EH (cell line): ENCODE measurements at regions not wholly inside any gene's neighbourhood (a gene's known extent, or its start where the extent isn't known, plus 50 kb on each side); places are given as distances from the start of the nearest gene placed in this dataset.
"Not testable (repeated sequence)": the region's sequence is repeated elsewhere in the genome, so short reads cannot be mapped to it uniquely, and the experiment has no call there.

Source experiments
- DNase-seq: peaks from one replicate; pipeline ENCODE4 v3.0.0-alpha.2; 2015; ENCODE audit warnings: low read depth

DNA sequence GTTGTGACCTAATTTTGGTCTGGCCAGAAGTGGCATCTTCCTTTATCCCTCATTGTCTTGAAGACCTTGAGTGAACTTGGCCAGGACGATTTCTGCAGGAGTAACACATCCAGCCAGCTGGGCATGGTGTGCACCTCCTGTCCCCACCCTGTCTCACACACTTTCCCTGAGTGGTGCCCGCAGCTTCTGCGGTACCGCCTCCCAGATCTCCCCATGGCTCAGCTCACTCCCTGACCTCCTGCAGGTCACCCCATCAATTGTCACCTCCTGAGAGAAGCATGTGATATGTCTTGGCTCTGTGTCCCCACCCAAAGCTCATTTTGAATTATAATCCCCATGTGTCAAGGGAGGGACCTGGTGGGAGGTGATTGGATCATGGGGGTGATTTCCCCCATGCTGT, 50.2 kb upstream of the TP53I11 start:
- DNase-seq: no peak

DNA sequence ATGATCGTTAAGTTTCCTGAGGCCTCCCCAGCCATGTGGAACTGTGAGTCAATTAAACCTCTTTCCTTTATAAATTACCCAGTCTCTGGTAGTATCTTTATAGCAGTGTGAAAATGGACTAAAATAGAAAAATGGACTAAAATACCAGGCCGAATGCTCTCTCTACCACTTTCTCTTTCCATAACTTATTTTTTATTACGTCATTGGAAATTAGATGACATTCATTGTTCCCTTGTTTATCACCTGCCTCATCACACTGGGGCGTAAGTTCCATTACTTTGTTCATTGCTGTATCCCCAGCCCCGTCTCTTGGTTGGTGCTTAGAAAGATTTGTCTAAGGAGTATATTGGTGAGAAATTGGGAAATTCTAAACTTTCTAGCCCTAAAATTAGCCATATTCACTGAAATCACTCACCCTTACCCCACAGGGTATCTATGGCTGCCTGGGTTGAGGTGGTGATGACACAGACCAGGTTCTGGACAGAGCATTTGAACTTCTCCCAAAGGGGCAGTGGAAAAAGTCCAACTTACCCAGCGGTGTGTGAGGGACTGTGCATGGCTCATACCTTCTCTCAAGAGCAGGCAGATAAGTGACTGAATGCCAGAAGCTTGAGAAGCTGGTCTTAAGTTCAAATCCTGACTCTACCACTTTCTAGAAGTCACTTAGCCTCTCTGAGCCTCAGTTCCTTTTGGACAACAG, 50.9 kb upstream of the TP53I11 start:
- no peak for DNase-seq

DNA sequence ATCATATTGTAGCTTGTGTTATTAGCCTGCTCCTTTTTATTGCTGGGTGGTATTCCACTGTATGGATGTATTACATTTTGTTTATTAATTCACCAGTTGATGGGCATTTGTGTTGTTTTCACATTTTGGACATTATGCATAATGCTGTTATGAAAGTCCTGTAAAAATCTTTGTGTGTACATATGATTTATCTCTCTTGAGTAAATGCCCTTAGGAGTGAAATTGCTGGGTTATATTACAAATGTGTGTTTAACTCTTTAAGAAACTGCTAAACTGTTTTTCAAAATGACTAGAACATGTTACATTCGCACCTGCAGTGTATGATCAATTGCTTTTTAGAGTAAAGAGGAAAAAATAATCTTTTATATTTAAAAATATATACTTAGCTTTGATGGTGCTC, 54.4 kb upstream of the TP53I11 start:
- no peak for DNase-seq

DNA sequence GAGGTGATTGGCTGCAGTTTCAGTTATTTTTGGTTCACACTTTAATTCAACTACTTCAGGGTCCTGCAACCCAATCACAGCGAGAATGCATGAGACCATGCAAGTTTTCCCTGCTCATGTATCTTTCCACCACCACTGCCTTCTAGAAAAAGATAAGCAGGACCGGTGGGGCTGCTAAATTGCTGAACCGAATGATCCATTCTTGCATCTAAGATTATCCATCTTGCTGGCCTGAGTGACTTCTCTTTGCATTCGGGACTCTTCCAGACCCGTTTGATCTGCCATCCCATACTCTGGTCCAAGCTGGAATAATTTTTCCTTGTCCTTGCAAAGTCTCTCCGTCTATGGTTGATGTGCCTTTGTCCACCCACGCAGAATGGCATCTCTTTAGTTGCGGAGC, 56.3 kb upstream of the TP53I11 start:
- DNase-seq: no peak

DNA sequence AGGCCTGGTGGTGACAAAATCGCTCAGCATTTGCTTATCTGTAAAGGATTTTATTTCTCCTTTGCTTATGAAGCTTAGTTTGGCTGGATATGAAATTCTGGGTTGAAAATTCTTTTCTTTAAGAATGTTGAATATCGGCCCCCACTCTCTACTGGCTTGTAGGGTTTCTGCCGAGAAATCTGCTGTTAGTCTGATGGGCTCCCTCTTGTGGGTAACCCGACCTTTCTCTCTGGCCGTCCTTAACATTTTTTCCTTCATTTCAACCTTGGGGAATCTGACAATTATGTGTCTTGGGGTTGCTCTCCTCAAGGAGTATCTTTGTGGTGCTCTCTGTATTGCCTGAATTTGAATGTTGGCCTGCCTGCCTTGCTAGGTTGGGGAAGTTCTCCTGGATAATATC, 65.3 kb upstream of the TP53I11 start:
- not testable (repeated sequence) for DNase-seq

DNA sequence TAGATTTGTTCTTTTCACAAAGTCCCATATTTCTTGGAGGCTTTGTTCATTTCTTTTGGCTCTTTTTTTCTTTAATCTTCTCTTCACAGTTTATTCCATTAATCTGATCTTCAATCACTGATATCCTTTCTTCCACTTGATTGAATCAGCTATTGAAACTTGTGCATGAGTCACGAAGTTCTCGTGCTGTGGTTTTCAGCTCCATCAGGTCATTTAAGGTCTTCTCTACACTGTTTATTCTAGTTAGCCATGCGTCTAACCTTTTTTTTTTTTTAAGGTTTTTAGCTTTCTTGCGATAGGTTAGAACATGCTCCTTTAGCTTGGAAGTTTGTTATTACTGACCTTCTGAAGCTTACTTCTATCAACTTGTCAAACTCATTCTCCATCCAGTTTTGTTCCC, 65.8 kb upstream of the TP53I11 start:
- not testable (repeated sequence) for DNase-seq

DNA sequence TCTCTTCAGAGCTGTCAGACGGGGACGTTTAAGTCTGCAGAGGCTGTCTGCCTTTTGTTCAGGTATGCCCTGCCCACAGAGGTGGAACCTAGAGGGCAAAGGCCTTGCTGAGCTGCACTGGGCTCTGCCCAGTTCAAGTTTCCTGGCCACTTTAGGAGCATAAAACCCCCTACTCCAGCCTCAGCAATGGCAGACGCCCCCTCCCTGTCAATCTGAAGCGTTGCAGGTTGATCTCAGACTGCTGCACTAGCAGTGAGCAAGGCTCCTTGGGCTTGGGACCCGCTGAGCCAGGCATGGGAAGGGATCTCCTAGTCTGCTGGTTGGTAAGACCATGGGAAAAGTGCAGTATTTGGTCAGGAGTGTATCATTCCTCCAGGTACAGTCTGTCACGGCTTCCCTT, 66.6 kb upstream of the TP53I11 start:
- DNase-seq: no peak

DNA sequence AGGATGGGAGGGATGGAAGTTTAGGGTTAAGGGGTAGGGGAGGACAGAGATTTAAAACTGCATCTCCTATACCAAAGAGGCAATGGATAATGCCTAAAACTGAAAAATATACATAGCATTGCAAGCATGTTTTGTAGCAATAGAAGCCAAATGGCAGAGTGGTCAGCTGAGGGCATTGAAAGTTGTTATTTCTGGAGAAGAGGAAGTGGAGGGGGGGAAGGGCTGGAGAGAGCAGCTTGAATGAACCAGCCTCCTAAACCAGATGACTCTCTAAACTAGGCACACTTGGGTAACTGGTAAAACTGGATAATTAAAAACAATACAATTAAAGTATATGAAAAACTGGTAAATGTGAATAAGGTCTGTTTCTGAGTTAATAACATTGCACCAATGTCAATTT, 70.3 kb upstream of the TP53I11 start:
- peak; percentile 11 for DNase-seq

DNA sequence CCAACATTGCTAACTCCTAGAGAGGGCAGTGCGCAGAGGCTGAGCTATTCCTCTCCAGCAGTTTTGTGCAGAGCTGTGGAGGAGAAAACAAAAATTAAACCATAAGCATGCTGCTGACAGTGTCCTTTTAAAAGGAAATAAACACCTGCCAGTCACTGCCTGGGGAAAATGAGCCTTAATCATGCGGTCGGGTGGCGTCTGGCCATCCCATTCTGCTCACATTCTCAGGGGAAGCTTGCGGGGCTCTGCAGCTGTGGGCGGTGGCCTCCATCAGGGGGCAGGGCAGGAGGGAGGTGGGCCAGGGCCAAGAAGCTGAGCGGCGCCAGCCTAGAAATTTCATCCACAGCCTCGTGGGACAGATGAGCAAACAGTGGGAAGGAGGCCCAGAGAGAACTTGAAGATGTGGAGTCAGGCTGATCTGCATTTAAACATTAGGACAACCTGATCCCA, 71.0 kb upstream of the TP53I11 start:
- DNase-seq: peak; percentile 12

DNA sequence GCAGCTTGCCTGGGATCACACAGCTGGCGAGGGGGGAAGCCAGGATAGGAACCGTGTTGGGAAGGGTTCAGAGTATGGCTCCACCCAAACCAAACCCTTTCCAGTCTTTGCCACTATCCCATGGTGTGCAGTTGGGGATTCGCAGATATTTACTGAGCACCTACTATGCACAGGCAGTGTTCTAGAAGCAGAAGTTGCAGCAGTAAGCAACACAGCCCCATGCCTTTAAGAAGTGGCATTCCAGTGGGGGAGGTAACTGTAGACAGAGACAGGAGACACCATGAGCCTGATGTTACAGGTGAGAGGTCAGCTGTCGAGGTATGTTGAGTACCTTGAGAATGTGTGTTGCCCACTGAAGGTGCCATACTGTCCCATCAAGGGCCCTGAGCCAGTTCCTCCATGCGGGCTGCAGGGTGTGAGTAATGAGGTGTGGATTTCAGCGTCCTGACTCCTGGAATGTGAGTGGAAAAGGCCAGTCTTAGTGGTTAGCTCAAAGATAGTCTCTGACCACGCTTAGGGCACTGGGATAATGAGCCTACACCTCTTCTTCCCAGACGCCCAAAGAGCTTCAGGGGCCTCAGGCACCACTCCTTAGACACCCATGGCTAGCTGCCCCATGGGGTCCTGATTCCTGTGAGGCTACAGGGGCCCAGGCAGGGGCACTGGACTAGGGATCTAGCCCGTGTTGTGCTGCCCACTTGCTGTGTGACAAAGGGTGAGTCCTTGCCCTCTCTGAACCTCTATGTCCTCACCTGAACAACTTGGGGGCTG, 71.8 kb upstream of the TP53I11 start:
- peak; percentile 54 for DNase-seq

DNA sequence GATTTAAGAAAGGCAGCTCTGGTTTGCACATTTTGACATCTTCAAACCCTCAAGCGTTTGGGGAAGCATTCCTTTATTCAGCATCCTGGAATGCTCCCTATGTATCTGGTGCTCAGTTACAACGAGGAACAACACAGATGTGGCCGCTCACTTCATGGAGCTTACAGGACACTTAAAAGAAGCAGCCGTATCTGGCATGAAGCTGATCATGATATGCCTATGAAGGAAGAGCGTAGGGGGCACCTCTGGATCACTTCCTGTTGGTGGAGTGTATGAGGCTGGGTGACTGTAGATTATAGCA, 72.3 kb upstream of the TP53I11 start:
- peak; percentile 43 for DNase-seq

DNA sequence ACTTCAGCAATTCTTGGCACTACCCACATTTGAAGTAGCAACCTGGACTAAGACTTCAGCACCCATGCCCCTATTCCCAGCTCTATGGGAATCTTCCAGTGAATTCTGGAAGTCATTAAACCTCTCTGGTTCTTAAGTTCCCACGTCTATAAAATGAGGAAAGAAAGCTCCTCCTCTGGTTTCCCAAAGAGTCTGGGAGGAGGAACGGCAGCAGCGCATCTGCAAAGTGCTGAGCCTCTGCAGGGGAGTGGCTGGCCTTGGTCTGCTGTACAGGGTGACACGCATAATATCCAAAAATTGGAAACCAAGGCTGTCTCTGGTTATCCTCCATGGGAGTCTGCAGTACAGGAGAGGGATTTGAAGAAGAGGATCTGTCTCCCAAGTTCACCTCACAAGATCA, 73.6 kb upstream of the TP53I11 start:
- DNase-seq: no peak

DNA sequence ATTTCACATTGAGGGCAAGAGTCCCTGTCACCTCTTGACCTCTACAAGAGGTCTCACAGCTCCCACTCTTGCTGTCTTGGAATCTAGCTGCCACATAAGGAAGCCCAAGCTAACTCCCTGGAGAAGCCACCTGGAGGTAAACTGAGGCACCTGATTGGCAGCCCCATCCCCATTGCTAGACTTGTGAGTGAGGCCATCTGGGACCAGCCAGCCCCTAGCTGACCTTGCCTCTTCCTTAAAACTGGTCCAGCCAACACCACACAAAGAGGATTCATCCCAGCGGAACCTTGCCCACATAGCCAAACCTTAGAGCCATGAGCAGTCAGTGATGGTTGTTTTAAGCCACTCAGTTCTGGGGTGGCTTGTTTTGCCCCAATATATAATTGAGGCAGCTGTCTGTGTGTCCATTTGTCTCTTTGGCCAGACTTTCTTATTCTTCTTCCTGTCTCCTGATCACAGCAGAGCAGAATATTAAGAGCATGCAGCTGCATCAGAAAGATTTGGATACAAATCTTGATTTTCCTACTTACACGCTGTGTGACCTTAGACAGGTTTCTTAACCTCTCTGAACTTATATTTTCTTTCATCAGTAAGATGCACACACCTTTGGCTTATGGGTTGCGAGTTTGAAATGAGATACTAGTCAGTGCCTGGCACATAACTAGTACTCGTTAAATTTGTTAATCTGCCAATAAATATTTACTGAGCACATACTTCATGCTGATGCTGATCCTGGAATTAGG, 74.3 kb upstream of the TP53I11 start:
- DNase-seq: no peak

DNA sequence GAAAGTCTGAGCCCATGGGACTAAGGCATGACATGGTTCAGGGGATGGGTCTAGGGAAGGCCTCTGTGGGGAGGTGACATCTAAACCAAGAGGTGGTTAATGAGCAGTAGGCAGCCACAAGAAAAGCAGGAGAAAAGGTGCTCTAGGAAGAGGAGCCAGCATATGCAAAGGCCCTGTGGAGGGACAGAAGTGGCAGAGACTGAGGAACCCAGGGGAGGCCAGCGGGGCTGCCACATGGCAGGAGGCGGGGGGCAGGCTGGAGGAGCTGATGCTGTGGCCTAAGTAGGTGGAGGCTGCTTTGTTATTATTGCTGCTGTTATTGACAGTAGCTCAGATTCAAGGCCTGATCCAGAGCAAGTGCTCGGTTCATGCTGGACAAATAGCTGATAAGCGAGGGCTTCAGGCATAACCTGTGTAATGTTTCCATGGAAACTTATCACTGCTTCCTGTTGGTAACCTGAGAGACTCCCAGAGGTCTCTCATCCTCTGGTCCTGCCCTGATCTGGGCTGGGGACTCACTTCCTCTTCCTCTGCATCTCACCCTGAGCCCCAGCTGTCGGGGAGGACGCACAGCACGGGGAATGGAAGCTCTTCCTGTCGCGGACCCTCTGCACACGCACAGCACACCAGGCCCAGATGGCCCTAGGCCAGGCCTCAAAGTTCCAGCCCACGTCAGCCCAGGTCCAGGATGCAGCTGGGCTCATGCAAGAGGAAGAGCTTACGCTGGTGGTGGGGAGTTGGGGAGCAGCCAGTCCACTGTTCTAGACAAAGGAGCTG, 75.2 kb upstream of the TP53I11 start:
- no peak for DNase-seq

DNA sequence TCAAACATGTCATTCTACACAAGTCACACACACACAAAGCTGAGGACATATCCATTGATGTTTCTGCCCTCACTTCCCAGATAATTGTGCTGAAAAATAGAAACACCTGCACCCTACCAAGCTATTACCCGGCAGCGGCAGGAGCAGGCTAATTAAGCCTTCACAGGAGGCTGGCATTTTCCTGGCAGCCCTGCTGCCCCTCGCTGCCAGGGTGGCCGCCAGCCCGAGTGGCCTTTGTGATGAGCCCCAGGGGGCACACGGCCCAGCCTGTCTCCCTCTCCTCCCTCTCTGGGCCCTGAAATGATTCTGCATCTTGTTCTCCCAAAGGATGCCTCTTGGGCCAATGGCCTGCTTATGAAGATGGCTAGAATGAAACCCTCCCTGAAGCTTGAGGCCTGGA, 76.2 kb upstream of the TP53I11 start:
- DNase-seq: no peak

DNA sequence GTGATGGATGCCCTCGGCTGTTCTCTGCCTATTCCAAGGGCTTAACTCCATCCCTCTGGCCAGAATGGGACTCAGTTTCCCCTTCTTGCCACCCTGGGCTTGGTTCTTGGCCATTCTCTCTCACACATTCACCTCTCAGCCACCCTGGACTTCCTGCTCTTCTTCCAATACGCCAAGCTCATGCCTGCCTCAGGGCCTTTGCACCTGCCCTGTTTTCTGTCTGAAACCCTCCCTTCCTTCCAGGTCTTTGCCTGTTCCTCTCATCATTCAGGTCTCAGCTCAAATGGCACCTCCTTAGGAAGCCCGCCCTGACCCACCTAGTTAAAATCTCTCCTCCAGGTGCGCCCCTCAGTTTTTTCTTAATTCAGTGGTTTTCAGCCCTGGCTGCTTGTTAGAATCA, 76.6 kb upstream of the TP53I11 start:
- DNase-seq: no peak

DNA sequence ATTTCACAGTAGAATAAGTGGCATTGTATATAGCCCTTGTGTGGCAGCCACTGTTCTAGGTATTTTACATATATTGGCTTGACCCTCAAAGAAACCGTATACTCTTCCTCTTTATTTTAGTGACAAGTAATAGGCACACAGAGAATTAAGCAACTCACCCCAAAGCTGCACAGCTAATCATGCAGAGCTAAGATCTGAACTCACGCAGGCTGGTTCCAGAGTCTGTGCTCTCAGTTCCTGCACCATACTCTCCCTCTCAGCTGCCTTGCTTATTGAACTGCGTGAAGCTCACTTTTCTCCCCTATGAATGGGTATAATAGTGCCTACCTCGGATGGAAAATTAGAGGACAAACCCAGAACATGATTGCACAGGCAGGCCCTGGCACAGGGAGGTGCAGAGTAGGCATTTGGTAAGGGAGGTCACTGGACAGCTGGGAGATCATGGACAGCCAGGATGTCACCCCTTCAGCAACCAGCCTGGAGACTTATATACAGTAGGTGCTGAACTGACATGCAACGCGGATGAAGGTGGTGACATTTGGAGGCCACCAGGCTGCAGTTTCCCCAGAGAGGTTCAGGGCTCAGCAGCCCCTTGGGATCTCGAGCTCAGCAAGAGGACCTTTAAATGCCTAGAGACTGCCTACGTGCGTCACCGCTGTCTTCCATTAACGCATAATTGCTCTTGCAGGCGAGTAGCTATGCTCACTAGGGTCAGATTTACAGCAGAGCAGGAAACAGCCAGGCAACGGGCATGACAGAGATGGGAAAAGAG, 78.4 kb upstream of the TP53I11 start:
- DNase-seq: no peak

DNA sequence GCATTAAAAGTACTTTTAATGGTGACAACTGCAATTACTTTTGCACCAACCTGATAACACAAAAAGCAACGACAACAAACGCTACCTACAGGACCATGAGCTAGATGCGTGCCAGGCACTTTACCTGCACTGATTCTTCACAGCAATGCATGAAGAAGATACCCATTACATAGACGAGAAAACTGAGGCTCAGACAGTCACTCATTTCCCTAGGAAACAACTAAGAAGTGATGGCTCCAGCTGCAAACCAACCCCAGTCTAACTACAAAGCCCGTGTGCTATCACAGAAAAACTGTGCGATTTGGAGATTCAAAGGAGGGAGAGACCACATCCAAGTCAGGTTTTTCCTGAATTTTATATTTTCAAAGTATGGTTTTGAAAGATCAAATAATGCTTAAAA, 80.1 kb upstream of the TP53I11 start:
- no peak for DNase-seq

DNA sequence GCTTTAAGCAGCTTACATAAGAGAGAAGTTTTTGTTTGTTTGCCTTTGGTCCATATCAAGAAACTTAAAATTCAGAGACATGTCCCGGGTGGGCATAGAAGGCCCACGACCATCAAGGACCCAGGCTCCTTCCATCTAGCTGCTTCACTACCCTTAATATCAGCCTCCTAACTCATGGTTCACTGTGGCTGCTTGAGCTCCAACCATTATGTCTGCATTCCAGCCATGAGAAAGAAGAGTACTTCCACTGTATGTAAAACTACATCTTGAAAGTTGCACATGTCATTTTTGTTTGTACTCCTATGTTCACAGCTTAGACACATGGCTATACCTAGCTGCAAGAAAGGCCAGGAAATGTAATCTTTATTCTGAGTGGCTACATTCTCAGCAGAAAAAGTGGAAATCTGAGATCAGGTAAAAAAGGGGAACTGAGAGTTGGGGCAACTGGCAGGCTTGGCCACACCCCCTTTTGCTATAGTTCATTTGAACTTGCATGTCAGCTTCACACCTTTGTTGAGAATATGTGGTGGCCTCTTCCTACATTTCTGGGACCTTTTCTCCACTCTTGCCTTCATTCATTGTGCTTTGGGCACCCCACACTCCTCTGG, 81.3 kb upstream of the TP53I11 start:
- no peak for DNase-seq

DNA sequence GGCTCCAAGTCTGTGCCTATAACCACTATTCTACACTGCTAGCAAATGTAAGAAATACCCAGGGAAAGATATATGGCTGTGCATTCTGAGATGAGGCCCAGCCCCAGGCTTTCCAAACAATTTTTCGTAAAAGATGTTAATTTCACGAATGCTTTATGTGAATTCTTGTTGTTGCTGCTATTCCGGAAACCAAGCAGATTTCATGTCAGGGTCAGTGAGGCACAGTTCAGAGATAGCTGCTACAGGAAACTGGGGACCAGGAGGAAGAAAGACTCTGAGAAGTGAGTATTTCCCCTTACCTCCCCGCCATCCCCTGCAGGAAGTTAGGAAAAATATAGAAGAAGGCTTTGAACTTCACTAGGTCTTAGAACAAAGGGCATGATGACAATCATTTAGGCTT, 84.7 kb upstream of the TP53I11 start:
- no peak for DNase-seq

DNA sequence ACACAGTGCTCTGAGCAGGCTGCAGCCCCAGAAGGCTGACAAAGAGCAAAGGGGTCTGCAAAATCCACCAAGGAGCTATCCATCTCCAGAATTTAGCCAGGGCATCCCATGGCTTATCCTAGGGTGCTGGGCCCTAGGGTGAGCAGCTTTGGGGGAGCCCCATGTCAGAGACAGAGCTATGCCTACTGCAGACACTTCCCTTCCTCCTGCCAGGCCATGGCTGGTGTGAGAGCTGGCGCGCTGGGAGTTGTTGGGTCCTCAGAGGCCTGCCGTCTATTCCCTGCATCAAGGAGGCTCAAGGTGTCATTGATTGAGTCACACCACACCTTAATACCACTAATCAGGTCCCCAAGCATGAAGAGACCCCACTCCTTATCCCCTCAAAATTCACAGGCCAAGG, 85.3 kb upstream of the TP53I11 start:
- DNase-seq: no peak
